ENCODE measurements at regions not wholly inside any gene's neighbourhood (a gene's known extent, or its start where the extent isn't known, plus 50 kb on each side); places are given as distances from the start of the nearest gene placed in this dataset.

DNA sequence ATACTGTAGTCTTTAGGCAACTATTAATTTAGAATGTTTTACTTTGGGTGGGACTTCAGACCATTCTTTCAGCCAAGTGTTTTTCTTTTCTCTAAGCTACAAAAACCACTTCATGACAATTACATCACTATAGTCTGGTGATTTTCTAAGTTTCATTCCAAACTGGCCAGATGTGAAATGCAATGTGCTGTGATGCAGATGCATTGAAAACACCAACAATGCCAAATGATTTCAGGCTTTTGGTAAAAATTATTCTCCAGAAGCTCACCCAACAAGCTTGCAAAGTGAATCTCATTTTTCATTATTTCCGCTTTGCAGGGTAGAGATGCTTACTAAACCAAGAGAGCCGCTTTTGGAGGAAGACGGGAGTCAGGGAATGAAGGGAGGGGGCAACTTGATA is 118.4 kb upstream of the ANK3 start:
- Mint-ChIP-seq H3K9me3 (no peaks in the 10 kb centered on the region), H3K4me3 (no peak overlapping the region), H3K36me3 (no peaks in the 10 kb centered on the region), H3K27ac (no peak overlapping the region), H3K4me1 (peaks cover under 1% of the 10 kb centered on the region)
- DNase-seq (ENCODE audit: low spot score in 2 of 2) (no peak), ATAC-seq (no peak)

DNA sequence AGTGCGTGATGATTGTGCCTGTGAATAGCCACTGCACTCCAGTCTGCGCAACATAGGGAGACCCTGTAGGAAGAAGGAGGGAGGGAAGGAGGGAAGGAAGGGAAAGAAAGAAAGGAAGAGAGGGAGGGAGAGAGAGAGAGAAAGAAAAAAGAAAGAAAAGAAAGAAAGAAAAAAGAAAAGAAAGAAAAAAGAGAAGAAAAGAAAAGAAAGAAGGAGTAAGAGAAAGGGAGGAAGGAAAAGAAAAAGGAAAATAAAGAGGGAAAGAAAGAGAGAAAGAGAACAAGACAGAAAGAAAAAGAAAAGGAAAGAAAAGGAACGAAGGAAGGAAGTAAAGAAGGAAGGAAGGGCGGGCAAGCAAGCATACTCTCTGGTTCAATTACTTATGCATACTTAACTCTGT is 112.9 kb upstream of the ANK3 start:
- Mint-ChIP-seq H3K4me3 (no peak overlapping the region), H3K9me3 (no peaks in the 10 kb centered on the region), H3K4me1 (no peaks in the 10 kb centered on the region), H3K27ac (no peak overlapping the region), H3K36me3 (no peaks in the 10 kb centered on the region)
- no peak for DNase-seq (ENCODE audit: low spot score in 2 of 2)
- no peak for ATAC-seq

DNA sequence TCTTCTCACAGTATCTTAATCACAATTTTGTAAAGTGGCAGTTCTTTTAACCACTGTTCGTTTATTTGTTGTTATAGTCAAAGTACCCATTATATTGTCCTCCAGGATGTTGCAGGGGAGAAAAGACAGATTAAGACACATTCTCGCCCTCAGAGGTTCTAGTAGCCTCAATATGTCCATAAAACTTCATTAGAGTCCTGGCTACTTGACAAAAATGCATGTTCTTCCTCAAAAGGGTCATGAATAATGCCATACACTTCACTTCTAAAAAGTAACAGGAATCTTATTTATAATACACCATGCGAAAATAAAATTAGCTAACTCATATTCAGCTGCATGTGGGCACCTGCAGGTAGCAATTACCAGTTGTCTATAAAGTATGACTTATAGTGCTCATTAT is 109.3 kb upstream of the ANK3 start:
- no peaks in the 10 kb centered on the region for H3K36me3 Mint-ChIP-seq
- H3K27ac Mint-ChIP-seq, result no peak overlapping the region
- ATAC-seq (no peak), DNase-seq (ENCODE audit: low spot score in 2 of 2) (no peak)
- no peaks in the 10 kb centered on the region for H3K4me1 Mint-ChIP-seq
- H3K4me3 Mint-ChIP-seq, result no peak overlapping the region
- H3K9me3 Mint-ChIP-seq, result no peaks in the 10 kb centered on the region

DNA sequence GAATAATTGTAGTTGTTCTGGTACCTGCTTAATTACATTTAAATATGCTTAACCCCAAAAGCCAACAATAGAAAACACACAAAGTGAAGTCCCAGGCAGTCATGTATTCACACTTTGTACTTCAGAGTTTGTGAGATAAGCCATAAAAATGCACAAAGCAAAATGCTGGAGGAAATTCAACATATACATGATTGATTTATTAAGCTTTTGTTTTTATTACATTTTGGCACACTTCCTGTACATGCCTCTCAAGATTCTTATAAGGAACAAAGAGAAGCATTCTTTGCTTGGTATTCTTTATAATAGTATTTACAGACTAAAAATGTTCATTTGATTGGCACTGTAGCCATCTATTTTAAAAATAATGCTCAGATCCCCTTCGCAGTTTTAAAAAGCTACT is 107.7 kb upstream of the ANK3 start:
- Mint-ChIP-seq H3K4me1 (no peaks in the 10 kb centered on the region), H3K36me3 (no peaks in the 10 kb centered on the region), H3K4me3 (no peak overlapping the region), H3K27ac (no peak overlapping the region), H3K9me3 (no peaks in the 10 kb centered on the region)
- ATAC-seq (no peak), DNase-seq (ENCODE audit: low spot score in 2 of 2) (no peak)

DNA sequence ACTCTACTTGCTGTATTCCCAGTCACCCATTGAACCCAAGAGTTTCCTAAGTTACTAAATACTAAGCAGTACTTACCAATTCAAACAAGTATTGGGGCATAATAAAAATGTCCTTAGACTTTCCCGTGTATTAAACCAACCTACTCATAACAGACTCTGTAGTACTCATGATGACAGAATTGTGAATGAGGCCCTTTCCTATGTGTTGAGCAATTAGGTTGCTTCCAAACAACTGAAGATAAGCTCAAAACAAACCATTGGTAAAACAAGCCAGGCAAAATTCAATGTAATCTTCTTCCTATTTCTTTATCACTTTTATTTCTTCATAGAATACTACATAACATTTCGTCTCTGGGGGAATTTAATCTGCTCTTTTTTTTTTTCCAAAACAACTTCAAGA is 106.5 kb upstream of the ANK3 start:
- Mint-ChIP-seq H3K4me3 (no peak overlapping the region), H3K27ac (no peak overlapping the region), H3K36me3 (no peaks in the 10 kb centered on the region), H3K4me1 (no peaks in the 10 kb centered on the region), H3K9me3 (no peaks in the 10 kb centered on the region)
- ATAC-seq, result no peak
- no peak for DNase-seq (ENCODE audit: low spot score in 2 of 2)

DNA sequence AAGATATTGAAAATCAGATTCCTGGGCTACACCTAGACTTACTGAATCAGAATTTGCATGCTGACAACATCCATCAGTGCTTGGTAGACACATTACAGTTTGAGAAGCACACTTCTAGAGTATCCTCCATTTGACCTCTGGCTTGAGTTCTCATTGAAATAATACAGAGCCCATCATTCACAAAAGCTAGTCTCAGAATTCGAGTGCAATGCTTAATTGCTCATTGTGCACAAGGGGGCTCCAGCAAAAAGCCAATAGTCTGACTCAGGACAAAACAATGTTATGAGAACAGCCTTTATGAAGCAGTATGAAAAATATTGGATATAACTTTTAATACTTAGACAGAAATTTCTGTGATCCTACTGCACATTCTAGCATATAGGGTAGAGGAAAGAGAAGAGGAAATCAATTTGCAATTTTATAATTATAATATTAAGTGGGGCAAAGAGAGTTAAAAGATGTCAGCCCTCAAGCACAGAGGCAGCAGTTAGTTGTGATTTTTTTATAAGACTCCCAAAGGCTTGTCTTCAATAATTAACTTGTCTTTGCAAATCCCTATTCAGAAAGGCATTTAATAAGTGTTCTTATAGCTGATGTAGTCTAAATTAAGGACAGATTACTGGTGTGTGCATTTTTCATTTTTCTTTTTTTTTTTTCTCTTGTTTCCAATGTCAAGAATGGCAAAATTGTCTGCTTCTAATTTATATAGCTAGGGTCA is 105.8 kb upstream of the ANK3 start:
- H3K4me3 Mint-ChIP-seq, result no peak overlapping the region
- peaks cover 3% of the 10 kb centered on the region for H3K4me1 Mint-ChIP-seq
- H3K36me3 Mint-ChIP-seq, result no peaks in the 10 kb centered on the region
- H3K9me3 Mint-ChIP-seq, result no peaks in the 10 kb centered on the region
- H3K27ac Mint-ChIP-seq, result no peak overlapping the region
- DNase-seq (ENCODE audit: low spot score in 2 of 2) (no peak), ATAC-seq (no peak)

DNA sequence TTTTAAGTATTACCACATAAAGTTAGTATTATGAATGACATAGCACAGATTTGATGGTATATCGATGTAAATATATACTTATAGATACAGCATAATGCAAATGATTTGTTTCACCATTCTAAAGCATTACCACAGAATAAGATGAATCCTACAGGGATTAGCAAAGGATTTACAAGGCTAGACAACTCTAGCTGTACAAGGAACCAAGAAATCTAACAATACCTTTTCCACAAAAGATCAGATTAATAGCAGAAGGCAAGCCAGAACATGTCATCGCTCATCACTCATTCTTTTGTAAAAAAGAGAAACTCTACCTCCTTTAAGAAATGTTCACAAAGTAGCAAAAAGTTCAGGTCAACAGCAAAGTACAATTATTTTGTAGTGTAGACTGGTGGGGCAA is 105.1 kb upstream of the ANK3 start:
- peaks cover 10% of the 10 kb centered on the region for H3K4me1 Mint-ChIP-seq
- H3K36me3 Mint-ChIP-seq, result no peaks in the 10 kb centered on the region
- H3K9me3 Mint-ChIP-seq, result no peaks in the 10 kb centered on the region
- no peak overlapping the region for H3K27ac Mint-ChIP-seq
- H3K4me3 Mint-ChIP-seq, result no peak overlapping the region
- DNase-seq (ENCODE audit: low spot score in 2 of 2), result no peak
- no peak for ATAC-seq

DNA sequence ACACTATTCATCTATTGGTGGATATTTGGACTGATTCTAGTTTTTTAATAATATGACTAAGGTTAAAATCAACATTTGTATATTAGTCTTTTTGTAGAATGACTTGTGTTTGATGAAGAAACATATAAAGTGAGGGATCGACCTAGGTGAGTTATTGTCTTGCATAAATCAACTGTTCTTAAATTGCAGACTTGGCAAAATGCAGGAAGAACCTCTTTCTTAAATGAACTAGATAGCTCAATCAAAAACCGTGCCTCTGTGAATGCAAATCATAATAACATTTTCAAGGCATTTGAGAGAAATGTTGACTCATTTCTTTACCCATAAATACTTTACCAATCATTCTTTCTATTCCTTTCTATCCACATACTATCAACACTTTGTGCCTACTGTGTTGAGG is 101.5 kb upstream of the ANK3 start:
- no peak for ATAC-seq
- H3K9me3 Mint-ChIP-seq, result no peaks in the 10 kb centered on the region
- DNase-seq (ENCODE audit: low spot score in 2 of 2), result no peak
- no peak overlapping the region for H3K27ac Mint-ChIP-seq
- H3K36me3 Mint-ChIP-seq, result no peaks in the 10 kb centered on the region
- peaks cover 12% of the 10 kb centered on the region for H3K4me1 Mint-ChIP-seq
- no peak overlapping the region for H3K4me3 Mint-ChIP-seq

DNA sequence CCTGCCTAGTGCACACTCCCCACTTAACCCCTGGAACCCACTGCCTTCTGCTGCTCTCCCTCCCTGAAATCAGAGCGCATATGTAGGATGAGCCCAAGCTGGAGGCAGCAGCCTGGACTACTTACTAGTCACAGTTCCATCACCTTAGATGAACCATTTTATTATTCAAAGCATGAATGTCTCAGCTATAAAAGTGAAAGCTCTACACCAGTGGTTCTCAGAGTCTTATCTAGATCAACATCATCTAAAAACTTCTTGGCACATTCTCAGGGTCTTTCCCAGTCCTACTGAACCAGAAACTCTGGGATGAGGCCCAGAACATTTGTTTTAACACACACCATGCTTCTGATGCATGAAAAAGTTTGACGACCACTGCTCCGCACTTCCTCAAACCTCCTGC is 100.3 kb upstream of the ANK3 start:
- peaks cover 12% of the 10 kb centered on the region for H3K4me1 Mint-ChIP-seq
- H3K4me3 Mint-ChIP-seq, result no peak overlapping the region
- no peaks in the 10 kb centered on the region for H3K9me3 Mint-ChIP-seq
- ATAC-seq, result no peak
- no peak for DNase-seq (ENCODE audit: low spot score in 2 of 2)
- peaks cover 6% of the 10 kb centered on the region for H3K36me3 Mint-ChIP-seq
- H3K27ac Mint-ChIP-seq, result no peak overlapping the region

DNA sequence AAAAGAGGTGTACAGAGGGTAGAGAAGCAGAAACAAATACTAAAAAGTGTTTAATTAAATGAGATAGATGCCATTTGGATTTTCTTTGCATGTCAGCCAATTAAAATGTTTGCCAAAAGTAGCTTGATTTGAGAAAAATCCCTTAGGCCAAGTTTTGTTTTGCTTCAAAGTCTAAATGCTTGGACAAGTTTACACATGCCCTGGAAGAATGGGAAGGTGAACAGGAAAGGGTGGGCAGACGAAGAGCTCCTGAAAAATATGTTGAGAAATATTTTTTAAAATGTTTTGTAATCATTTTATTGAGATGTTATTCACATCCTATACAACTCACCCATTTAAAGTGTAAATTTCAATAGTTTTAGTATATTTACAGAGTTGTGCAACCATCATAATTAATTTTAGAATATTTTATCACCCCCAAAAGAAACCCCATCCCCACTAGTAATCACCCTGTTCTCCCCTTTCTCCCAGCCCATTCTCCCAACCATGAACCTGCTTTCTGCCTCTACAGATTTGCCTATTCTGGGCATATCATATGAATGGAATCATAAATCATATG is 98.5 kb upstream of the ANK3 start:
- Mint-ChIP-seq H3K4me1 (peaks cover 12% of the 10 kb centered on the region), H3K27ac (no peak overlapping the region)
- ATAC-seq, result no peak

DNA sequence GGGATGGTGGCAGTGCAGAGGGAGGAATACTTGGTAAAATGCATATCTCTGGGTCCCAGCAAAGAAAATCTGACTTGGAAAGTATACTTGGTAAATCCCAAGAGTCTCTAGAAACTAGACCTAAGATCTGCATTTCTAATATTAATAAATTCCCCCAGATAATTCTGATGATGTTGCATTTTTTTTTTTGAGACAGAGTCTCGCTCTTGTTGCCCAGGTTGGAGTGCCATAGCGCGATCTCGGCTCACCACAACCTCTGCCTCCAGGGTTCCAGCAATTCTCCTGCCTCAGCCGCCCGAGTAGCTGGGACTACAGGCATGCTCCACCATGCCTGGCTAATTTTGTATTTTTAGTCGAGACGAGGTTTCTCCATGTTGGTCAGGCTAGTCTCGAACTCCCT is 97.9 kb upstream of the ANK3 start:
- no peak for DNase-seq (ENCODE audit: low spot score in 2 of 2)
- Mint-ChIP-seq H3K27ac (no peak overlapping the region), H3K4me1 (peaks cover 12% of the 10 kb centered on the region), H3K4me3 (no peak overlapping the region), H3K9me3 (no peaks in the 10 kb centered on the region), H3K36me3 (peaks cover 6% of the 10 kb centered on the region)
- ATAC-seq, result no peak

More for the DNA sequence above, 98.5 kb upstream of the ANK3 start:
- no peaks in the 10 kb centered on the region for H3K9me3 Mint-ChIP-seq
- no peak for DNase-seq (ENCODE audit: low spot score in 2 of 2)
- H3K4me3 Mint-ChIP-seq, result no peak overlapping the region
- peaks cover 6% of the 10 kb centered on the region for H3K36me3 Mint-ChIP-seq

DNA sequence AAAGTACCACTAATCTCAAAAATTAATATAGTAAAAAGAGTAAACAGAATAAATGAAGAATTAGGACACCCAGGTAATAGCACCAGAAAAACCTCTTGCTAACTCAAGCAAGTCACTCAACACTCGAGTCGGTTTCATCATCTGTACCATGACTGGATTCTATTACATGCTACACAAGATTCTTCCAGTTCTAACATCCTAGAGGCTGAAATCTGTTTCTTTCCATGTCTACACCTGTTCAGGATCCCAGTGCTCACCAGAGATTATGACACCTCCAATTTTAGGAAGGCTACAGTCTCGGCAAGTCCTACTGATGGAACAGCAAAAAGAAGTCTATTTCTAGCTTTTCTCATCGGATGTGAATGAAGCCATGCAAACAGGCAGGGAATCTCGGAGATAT is 95.3 kb upstream of the ANK3 start:
- ATAC-seq, result no peak
- no peak overlapping the region for H3K27ac Mint-ChIP-seq

DNA sequence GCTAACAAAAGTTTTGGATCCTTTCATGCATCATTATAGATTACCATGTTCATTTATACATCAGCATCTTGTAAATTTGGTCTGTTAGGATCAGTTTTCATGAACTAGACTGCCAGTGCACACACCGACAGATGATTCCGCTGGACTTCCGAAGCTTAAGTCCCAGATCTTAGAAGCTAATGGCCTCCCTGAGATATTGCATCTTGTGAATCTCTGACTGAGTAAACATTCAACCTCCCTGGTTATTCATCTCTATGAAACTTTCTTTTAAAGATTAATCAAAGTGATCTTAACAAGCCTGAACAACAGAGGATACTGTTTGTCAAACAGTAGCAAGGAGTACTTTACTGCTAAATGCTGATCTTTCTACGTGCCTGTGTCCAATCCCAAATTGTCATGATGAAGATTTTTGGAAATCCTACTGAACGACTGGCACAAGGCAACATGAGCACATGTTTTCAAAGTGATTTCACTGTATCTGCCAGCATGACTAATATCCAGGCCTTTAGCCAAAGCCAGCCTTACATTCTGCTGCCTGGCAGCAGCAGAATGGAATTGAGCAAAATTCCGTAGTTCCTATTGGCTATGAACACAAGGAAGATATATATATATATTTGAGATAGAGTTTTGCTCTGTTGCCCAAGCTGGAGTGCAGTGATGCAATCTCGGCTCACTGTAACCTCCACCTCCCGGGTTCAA is 91.3 kb upstream of the ANK3 start:
- DNase-seq (ENCODE audit: low spot score in 2 of 2), result no peak
- no peak for ATAC-seq
- H3K4me1 Mint-ChIP-seq, result peaks cover 14% of the 10 kb centered on the region
- H3K36me3 Mint-ChIP-seq, result peaks cover 6% of the 10 kb centered on the region
- H3K9me3 Mint-ChIP-seq, result no peaks in the 10 kb centered on the region
- no peak overlapping the region for H3K4me3 Mint-ChIP-seq
- no peak overlapping the region for H3K27ac Mint-ChIP-seq

More for the DNA sequence above, 95.3 kb upstream of the ANK3 start:
- Mint-ChIP-seq H3K9me3 (no peaks in the 10 kb centered on the region), H3K36me3 (peaks cover 6% of the 10 kb centered on the region), H3K4me3 (no peak overlapping the region), H3K4me1 (peaks cover 13% of the 10 kb centered on the region)
- no peak for DNase-seq (ENCODE audit: low spot score in 2 of 2)

DNA sequence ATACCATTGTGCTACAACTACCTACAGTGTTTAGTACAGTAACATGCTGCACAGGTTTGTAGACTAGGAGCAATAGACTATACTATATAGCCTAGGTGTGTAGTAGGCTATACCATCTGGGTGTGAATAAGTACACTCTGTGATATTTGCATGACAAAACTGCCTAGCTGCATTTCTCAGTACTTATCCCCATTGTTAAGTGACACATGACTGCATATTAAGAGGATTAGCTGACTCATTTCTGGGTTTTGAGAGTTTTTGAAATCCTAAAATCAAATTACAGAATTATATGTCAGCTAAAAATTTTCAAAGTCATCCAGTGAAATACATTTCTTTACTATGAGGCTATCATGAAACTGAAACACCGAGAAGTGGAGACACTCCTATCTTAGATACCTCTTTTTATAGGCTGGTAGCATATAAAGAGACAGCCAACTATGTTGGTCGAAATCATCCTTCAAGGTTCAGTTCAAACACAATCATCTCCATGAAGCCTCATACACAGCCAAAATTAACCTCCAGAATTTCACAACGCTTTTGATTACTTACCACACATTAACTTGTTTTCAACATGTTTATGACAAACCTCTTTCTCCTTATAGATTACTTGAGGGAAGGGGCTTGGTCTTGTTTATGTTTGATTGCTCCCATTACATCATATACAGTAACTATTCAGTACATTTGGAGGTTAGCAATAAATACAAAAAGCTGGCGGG is 89.8 kb upstream of the ANK3 start:
- Mint-ChIP-seq H3K9me3 (no peaks in the 10 kb centered on the region), H3K4me1 (peaks cover 14% of the 10 kb centered on the region), H3K36me3 (no peaks in the 10 kb centered on the region), H3K27ac (no peak overlapping the region), H3K4me3 (no peak overlapping the region)
- ATAC-seq, result peak; percentile 95
- DNase-seq (ENCODE audit: low spot score in 2 of 2), result no peak

DNA sequence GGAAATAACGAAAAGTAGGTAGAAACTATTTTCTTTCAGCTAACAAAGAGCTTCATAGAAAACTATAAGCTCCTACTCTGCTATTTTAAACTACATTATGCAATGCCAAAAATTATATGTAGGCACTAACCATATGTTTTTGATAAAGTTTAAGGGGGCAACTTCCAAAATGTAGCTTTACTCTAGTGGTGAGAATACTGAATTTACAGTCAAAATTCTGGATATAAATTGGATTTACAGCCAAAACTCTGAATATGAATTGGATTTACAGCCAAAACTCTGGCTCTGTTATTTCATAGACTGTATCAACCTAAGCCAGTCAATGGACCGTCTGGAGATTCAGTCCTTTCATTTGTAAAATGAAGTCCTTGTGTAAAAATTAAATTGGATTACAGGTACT is 86.8 kb upstream of the ANK3 start:
- Mint-ChIP-seq H3K4me3 (no peak overlapping the region), H3K27ac (no peak overlapping the region), H3K36me3 (no peaks in the 10 kb centered on the region), H3K4me1 (peaks cover 7% of the 10 kb centered on the region), H3K9me3 (no peaks in the 10 kb centered on the region)
- DNase-seq (ENCODE audit: low spot score in 2 of 2), result no peak
- ATAC-seq, result no peak

DNA sequence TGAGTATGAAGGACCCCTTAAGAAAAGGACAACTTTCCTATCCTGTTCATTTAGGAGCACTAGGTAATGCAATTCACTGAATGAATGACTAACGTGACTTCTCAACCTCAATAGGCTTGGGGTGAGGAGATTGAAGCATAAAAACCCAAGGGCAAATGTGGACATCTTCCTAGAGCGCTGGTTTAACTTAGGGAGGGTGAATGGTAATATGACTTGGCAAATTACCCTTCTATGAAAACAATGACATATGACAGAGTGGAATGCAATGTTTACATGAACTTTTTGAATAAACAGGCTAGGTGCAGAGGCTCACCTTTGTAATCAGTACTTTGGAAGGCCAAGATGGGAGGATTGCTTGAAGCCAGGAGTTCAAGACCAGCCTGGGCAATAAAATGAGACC is 83.9 kb upstream of the ANK3 start:
- no peak overlapping the region for H3K27ac Mint-ChIP-seq
- no peaks in the 10 kb centered on the region for H3K36me3 Mint-ChIP-seq
- no peak overlapping the region for H3K4me3 Mint-ChIP-seq
- H3K9me3 Mint-ChIP-seq, result no peaks in the 10 kb centered on the region
- ATAC-seq (no peak), DNase-seq (ENCODE audit: low spot score in 2 of 2) (no peak)
- H3K4me1 Mint-ChIP-seq, result no peaks in the 10 kb centered on the region

Data from stimulated activated effector memory CD8-positive, alpha-beta T cell treated with anti-CD3 and anti-CD28 coated beads, Interleukin-12 subunit alpha, Interleukin-12 subunit beta, amount 100 ng/mL, for 72 hours (primary cell).